Keratinocyte (primary cell): ENCODE measurements at regions not wholly inside any gene's neighbourhood (a gene's known extent, or its start where the extent isn't known, plus 50 kb on each side); places are given as distances from the start of the nearest gene placed in this dataset.

Source experiments
- EZH2 ChIP-seq: IDR thresholded peaks from one replicate; pipeline ENCODE4 v1.6.1; 2012; ENCODE audit warnings: inconsistent platforms, mild to moderate bottlenecking, low read length, moderate library complexity
- TF ChIP-seq, protein P1 (sequence below), 3 experiments: IDR thresholded peaks in 1 of 3; conservative IDR thresholded peaks in 1 of 3; optimal IDR thresholded peaks in 1 of 3; 2 replicates in 2 of 3; 3 replicates in 1 of 3; pipeline versions ENCODE3 to v1.5.1; 2011; ENCODE audit warnings: low read length in 3 of 3, mild to moderate bottlenecking in 3 of 3, moderate library complexity in 2 of 3, control low read depth in 1 of 3, inconsistent platforms in 1 of 3; ENCODE audit not compliant: insufficient read depth in 2 of 3; ENCODE audit errors: extremely low read depth in 1 of 3

DNA sequence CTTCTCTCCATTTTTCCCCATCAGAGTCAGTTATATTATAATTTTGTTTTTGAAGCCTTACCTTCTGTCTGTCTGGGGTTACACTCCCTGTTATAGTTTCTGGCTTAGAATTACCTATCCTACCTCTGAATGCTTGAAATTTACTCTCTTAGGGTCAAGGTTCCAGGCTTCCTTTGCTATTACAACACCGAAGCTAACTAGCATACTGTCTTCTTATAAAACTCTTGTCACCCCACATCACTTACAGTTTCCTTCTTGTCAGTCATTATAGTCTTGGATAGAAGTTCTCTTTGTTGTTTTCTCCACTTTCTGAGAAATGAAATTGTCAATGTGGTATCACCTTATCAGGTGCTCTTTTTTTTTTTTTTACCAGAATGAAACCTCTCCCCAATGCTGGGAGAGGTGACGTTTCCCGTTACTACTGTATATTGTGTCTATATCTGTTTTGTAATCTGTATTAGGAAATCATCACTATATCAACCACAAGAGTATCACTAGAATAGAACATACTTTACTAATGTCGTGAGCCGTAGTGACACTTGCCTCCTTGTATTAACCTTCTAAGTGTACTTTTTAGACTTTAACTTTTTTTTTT is 69.2 kb upstream of the PSMA6 start:
- no peak for TF ChIP-seq EZH2
- TF ChIP-seq, protein P1, sequence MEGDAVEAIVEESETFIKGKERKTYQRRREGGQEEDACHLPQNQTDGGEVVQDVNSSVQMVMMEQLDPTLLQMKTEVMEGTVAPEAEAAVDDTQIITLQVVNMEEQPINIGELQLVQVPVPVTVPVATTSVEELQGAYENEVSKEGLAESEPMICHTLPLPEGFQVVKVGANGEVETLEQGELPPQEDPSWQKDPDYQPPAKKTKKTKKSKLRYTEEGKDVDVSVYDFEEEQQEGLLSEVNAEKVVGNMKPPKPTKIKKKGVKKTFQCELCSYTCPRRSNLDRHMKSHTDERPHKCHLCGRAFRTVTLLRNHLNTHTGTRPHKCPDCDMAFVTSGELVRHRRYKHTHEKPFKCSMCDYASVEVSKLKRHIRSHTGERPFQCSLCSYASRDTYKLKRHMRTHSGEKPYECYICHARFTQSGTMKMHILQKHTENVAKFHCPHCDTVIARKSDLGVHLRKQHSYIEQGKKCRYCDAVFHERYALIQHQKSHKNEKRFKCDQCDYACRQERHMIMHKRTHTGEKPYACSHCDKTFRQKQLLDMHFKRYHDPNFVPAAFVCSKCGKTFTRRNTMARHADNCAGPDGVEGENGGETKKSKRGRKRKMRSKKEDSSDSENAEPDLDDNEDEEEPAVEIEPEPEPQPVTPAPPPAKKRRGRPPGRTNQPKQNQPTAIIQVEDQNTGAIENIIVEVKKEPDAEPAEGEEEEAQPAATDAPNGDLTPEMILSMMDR (optimal IDR thresholded peaks at IDR 0.05 in 1 of 3, IDR thresholded peaks at IDR 0.05 in 1 of 3, conservative IDR thresholded peaks at IDR 0.05 in 1 of 3; ENCODE audit: extremely low read depth in 1 of 3, insufficient read depth in 2 of 3, low read length in 3 of 3), result no peak
